Duodenal mucosa (tissue), 2 donors: ENCODE measurements at regions not wholly inside any gene's neighbourhood (a gene's known extent, or its start where the extent isn't known, plus 50 kb on each side); places are given as distances from the start of the nearest gene placed in this dataset.
"Not testable (repeated sequence)": the region's sequence is repeated elsewhere in the genome, so short reads cannot be mapped to it uniquely, and the experiment has no call there.

Experiments used
- H3K27ac ChIP-seq: one replicate; pipeline ENCODE4 v1.7.0; 2013; ENCODE audit warnings: low read depth, low read length
- H3K27me3 ChIP-seq, 2 donors: one replicate each; pipeline ENCODE4 v1.7.0; 2013; ENCODE audit warnings: low read length in 2 of 2, control low read depth in 1 of 2; ENCODE audit not compliant: insufficient read depth in 2 of 2, control insufficient read depth in 1 of 2
- H3K36me3 ChIP-seq, 2 donors: one replicate each; pipeline ENCODE4 v1.7.0; 2013; ENCODE audit warnings: low read length in 2 of 2, control low read depth in 1 of 2; ENCODE audit not compliant: insufficient read depth in 2 of 2, control insufficient read depth in 1 of 2
- H3K4me1 ChIP-seq, 2 donors: one replicate each; pipeline ENCODE4 v1.7.0; 2013; ENCODE audit warnings: low read length in 2 of 2, control low read depth in 1 of 2; ENCODE audit not compliant: insufficient read depth in 2 of 2, control insufficient read depth in 1 of 2
- H3K4me3 ChIP-seq, 2 donors: one replicate each; pipeline ENCODE4 v1.7.0; 2013; ENCODE audit warnings: low read length in 2 of 2, low read depth in 1 of 2
- H3K9ac ChIP-seq, 2 donors: one replicate each; pipeline ENCODE4 v1.7.0; 2013; ENCODE audit warnings: low read length in 2 of 2, low read depth in 1 of 2
- H3K9me3 ChIP-seq, 2 donors: one replicate each; pipeline ENCODE4 v1.7.0; 2013; ENCODE audit warnings: low read length in 2 of 2, control low read depth in 1 of 2; ENCODE audit not compliant: control insufficient read depth in 1 of 2

DNA sequence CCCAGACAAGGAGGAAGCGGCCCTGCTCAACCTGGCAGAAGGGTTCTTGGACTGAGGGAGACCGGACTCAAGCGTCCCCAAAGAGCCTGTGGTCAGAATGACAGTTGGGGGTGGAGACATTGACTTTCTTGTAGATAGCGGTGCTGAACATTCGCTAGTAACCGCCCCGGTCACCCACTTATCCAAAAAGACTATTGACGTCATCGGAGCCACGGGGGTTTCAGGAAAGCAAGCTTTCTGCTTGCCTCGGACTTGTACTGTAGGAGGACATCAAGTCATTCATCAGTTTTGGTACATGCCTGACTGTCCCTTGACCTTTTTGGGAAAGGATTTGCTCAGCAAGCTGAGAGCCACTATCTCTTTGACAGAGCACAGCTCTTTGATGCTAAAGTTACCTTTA lies 71.7 kb upstream of the HMX1 start:
- not testable (repeated sequence) for H3K4me1 ChIP-seq

DNA sequence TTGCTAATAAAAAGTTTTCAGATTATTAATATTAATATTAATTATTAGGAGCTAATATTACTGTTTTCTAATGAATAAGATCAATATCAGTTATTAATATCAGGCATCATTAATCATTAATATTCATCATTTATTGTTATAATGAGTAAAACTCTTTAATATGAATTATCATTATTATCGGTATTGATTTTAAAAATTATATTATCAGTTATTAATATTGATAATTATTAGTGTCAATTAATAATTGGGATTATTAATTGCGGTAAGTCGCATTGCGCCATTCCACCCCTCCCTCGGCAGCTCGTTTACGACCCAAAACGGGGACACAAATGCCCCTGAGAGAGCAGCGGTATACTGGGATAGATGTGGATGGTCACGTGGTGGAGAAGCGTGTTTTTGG lies 70.4 kb upstream of the HMX1 start:
- H3K9me3 ChIP-seq, H3K4me1 ChIP-seq, H3K27ac ChIP-seq: not testable (repeated sequence)

More for the DNA sequence above, 71.7 kb upstream of the HMX1 start:
- H3K27ac ChIP-seq, H3K9me3 ChIP-seq, H3K4me3 ChIP-seq, H3K27me3 ChIP-seq, H3K36me3 ChIP-seq, H3K9ac ChIP-seq: not testable (repeated sequence)

DNA sequence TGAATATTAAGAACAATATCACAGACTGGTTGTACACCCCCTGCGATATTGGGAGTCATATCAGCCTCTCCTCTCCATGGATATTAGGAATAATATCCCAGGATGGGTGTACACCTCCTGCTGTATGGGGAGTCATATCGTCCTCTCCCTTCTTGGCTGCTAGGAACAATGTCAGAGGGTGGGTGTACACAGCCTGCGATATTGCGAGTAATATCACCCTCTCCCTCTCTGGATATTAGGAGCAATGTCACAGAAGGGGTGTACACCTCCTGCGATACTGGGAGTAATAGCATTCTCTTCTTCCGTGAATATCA lies 69.8 kb upstream of the HMX1 start:
- H3K9ac ChIP-seq, H3K27ac ChIP-seq, H3K9me3 ChIP-seq, H3K27me3 ChIP-seq, H3K36me3 ChIP-seq, H3K4me3 ChIP-seq, H3K4me1 ChIP-seq: not testable (repeated sequence)

More for the DNA sequence above, 70.4 kb upstream of the HMX1 start:
- not testable (repeated sequence) for H3K36me3 ChIP-seq, H3K9ac ChIP-seq, H3K27me3 ChIP-seq, H3K4me3 ChIP-seq

DNA sequence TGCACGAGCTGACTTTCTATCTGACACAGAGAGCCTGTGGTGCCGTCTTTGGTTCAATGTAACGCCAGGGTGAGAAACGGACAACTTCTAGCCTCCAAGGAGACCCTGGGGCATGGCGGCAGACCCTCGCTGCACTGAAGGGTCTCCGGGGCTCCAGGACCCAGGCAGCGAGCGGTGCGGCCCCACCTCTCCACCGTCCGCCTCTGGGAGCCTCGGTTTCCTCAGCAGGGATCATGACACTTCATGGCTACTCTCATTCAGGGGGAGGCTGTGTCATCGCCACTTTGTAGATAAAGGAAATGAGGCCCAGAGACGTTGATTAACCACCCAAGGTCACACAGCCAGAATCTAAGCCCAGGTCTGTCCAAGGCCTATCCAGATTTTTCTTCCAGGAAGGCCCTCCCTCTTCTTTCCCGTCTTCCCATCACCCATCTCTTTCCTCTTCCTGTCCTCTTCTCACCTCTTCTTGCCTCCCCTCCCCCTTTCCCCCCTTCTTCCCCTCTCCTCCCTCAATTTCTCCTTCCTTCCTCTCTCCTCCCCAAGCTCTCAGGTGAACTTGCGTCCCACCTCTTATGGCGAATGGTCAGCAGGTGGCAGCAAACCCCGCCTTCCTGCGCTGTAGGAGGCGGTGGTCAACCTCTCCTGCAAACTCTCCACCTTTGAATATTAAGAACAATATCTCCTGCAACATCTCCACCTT lies 69.3 kb upstream of the HMX1 start:
- H3K27me3 ChIP-seq: no peaks in the 10 kb centered on the region
- no peaks in the 10 kb centered on the region for H3K9me3 ChIP-seq
- peaks cover 0 to 9% of the 10 kb centered on the region in 2 donors for H3K4me1 ChIP-seq
- no peak overlapping the region for H3K27ac ChIP-seq
- H3K9ac ChIP-seq: no peak overlapping the region
- no peak overlapping the region for H3K4me3 ChIP-seq
- no peaks in the 10 kb centered on the region for H3K36me3 ChIP-seq

- H3K36me3 ChIP-seq: no peaks in the 10 kb centered on the region
- no peaks in the 10 kb centered on the region for H3K9me3 ChIP-seq
- no peak overlapping the region for H3K4me3 ChIP-seq
- no peak overlapping the region for H3K27ac ChIP-seq
- H3K9ac ChIP-seq: no peak overlapping the region
- H3K27me3 ChIP-seq: no peaks in the 10 kb centered on the region
- peaks cover 0 to 9% of the 10 kb centered on the region in 2 donors for H3K4me1 ChIP-seq
Observed at GRCh38 chr4:8939840-8940742, 68.5 kb upstream of the HMX1 start.

GRCh38 chr4:8939160-8939839 lies 67.7 kb upstream of the HMX1 start:
- H3K4me3 ChIP-seq: no peak overlapping the region
- H3K27ac ChIP-seq: no peak overlapping the region
- no peak overlapping the region for H3K9ac ChIP-seq
- no peaks in the 10 kb centered on the region for H3K27me3 ChIP-seq
- H3K36me3 ChIP-seq: no peaks in the 10 kb centered on the region
- no peaks in the 10 kb centered on the region for H3K9me3 ChIP-seq
- H3K4me1 ChIP-seq: peaks cover 0 to 9% of the 10 kb centered on the region in 2 donors

- Histone ChIP-seq H3K4me1 (peaks cover 0 to 9% of the 10 kb centered on the region in 2 donors), H3K9me3 (no peaks in the 10 kb centered on the region), H3K36me3 (no peaks in the 10 kb centered on the region), H3K27ac (no peak overlapping the region), H3K27me3 (no peaks in the 10 kb centered on the region), H3K4me3 (no peak overlapping the region), H3K9ac (no peak overlapping the region)
Observed at GRCh38 chr4:8938623-8939022, 67.0 kb upstream of the HMX1 start.

DNA sequence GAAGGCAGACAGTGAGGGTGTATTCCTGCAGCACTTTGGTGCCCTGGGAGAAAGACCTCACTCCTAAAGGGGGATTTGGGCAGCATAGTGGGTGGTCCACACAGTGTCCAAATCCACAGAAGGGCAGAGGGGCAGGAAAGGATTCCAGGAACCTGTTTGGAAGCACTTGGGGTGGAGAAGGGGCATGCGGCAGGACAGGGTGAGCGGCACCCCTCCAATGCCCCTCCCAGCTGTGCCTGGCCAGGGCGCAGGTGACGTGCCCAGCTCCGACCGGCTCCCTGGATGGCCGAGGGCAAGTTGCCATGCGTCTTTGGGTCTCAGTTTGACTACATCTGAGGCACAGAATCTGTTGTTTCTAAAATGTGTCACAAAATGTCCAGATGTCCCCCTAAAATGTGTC lies 66.5 kb upstream of the HMX1 start:
- no peaks in the 10 kb centered on the region for H3K27me3 ChIP-seq
- peaks cover 0 to 9% of the 10 kb centered on the region in 2 donors for H3K4me1 ChIP-seq
- H3K4me3 ChIP-seq: no peak overlapping the region
- H3K27ac ChIP-seq: no peak overlapping the region
- H3K9me3 ChIP-seq: no peaks in the 10 kb centered on the region
- H3K36me3 ChIP-seq: no peaks in the 10 kb centered on the region
- no peak overlapping the region for H3K9ac ChIP-seq

DNA sequence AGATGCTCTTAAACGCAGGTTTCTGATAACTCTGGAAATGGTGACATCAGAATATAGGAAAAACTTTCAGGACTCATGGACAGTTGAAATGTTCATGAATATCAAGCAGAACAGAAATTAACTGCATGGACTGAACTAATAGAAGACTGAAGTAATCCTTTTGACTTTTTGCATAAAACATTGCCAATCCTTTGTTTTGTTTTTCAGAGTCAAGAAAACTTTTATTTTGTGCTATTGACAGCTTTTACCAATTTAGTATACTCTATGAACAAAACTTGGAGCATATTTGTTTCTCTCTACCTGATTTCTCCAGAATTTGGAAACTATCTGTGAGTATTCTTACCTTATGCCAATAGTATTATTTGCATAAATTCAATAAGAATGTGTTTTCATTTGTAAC lies 61.2 kb upstream of the HMX1 start:
- Histone ChIP-seq H3K36me3 (no peaks in the 10 kb centered on the region), H3K27ac (no peak overlapping the region)

GRCh38 chr4:8928074-8928473 lies 56.4 kb upstream of the HMX1 start:
- no peak overlapping the region for H3K9ac ChIP-seq
- H3K36me3 ChIP-seq: no peaks in the 10 kb centered on the region
- H3K27ac ChIP-seq: no peak overlapping the region
- no peaks in the 10 kb centered on the region for H3K9me3 ChIP-seq
- H3K4me1 ChIP-seq: no peaks in the 10 kb centered on the region
- no peaks in the 10 kb centered on the region for H3K27me3 ChIP-seq
- H3K4me3 ChIP-seq: no peak overlapping the region

More for the DNA sequence above, 61.2 kb upstream of the HMX1 start:
- Histone ChIP-seq H3K4me1 (no peaks in the 10 kb centered on the region), H3K4me3 (no peak overlapping the region), H3K9me3 (no peaks in the 10 kb centered on the region), H3K27me3 (no peaks in the 10 kb centered on the region), H3K9ac (no peak overlapping the region)
